Erythroblast (primary cell): ENCODE measurements at regions not wholly inside any gene's neighbourhood (a gene's known extent, or its start where the extent isn't known, plus 50 kb on each side); places are given as distances from the start of the nearest gene placed in this dataset.

Source experiments
- DNase-seq, 2 experiments: peaks; one replicate each; lab custom pipeline; 2025; lab: John Stamatoyannopoulos, UW
- GATA1 ChIP-seq: IDR thresholded peaks from 2 replicates; pipeline ENCODE4 v1.6.1; 2011; ENCODE audit warnings: low read depth, mild to moderate bottlenecking, control low read depth, low read length, moderate library complexity
- POLR2A ChIP-seq: IDR thresholded peaks from 2 replicates; pipeline ENCODE4 v1.6.1; 2011; ENCODE audit warnings: mild to moderate bottlenecking, low read length

DNA sequence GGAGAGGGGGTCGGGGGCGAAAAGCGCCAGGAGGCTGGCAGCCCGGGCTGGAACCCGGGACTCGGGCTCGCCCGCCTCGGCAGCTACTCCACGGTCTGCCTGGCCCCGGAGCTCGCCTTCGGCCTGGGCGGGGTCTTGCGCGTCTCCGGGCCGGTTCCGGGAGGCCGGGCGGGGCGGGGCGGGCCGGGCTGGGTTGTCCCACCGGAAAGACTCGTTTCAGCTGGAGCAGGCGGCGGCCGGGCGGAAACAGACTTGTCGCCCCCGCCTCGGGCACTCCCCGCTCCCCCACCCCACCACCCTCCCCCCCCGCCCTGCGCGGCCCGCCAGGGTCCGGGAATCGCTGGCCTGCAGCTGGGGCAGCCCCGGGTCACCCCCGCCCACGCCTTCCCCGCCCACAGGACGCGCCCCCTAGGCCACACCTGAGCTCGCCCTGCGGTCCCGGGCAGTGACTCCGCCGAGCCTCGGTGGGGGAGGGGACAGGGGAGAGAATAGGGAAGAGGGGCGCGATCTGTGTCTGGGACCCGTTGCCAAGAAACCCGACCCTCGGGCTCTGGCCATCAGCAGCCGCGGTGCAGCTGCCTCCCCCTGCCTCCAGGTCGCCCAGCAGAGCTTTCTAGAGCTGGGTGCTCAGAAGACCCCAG is 109.4 kb downstream of the KCTD15 start:
- no peak for TF ChIP-seq GATA1
- no peak for TF ChIP-seq POLR2A
- no peak for DNase-seq

DNA sequence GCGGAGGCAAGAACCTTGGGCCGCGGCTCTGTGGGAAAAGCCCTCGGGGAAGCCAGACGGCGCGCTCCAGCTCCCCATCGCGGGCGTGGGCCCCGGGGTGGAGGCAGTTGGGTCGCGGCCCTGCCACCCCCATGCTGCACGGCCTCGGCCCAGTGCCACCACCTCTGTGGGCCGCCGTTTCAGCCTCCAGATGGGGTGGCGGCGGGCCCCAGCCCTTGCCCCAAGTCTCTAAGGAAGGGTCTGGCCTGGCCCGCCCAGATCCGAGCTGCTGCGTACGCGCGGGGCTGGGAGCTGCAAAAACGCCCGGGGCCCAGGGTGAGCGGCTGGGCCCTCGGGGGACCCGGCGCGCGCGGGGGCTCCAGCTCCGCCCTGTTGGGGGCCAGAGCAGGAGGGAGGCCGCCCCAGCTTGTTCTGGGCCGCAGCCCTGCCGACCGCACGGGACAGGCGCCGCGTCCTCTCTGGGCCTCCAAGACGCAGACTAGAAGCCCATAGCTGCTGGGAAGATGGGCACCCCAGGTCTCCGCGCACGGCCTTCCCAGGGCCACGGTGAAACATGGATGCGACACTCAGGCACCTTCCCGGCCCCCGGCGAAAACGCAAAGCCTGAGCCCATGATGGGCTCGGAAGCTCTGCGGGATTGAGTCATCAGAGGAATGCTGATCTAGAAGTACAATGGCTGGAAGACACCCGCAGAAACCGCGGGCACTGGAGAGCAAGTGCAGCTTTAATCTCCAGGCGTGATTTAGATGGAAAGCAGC is 110.1 kb downstream of the KCTD15 start:
- DNase-seq: no peak
- no peak for TF ChIP-seq GATA1
- no peak for TF ChIP-seq POLR2A

DNA sequence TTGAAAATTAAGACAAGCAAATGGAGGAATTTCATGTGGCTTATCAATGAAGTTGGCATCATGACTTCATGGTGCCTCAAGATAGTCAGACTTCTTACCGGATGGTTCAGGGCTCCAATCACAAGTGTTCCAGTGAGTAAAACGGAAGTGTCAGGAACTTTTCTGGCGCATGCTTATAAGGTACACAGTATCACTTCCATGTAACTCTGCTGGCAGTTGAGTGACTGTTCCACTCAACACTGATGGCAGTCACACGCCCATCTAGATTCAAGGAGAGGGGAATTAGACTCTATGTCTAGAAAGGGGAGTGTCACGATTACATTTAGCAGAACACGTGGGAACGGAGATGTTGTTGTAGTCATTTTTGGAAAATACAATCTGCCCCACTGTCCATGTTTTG is 114.3 kb downstream of the KCTD15 start:
- no peak for TF ChIP-seq GATA1
- TF ChIP-seq POLR2A: no peak
- no peak for DNase-seq

DNA sequence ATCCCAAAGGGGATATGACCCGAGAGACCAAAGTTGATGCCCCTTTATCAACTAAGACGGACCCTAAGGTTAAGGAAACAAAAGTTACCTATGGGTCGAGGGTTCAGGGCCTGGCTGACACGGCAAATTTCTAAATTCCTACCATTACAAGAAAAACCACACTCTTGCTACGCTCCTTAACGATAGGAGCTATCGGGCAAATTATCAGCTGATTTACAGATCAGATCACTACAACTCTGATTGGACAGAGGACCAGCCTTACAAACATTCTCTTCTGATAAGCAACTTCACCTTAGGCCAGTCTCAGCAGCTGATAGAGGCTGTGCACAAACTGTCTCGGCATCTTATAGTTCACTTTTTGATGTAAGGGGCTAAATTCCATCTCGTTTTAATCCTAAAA is 117.9 kb downstream of the KCTD15 start:
- no peak for TF ChIP-seq POLR2A
- TF ChIP-seq GATA1: no peak
- no peak for DNase-seq

DNA sequence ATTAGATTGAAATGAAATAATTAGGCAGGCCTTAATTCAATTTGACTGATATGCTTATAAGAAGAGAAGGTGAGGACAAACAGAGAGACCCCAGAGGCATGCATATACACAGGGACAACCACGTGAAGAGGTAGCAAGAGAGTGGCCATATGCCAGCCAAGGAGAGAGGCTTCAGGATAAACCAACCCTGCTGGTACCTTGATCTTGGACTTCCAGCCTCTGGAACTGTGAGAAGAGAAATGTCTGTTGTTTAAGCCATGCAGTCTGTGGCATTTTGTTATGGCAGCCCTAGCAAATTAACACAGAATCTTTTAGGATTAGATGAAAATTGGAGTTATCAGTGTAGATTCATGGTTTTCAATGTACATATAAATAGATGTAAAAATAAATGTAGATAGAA is 120.1 kb downstream of the KCTD15 start:
- DNase-seq: no peak
- TF ChIP-seq GATA1 (no peak), POLR2A (no peak)

DNA sequence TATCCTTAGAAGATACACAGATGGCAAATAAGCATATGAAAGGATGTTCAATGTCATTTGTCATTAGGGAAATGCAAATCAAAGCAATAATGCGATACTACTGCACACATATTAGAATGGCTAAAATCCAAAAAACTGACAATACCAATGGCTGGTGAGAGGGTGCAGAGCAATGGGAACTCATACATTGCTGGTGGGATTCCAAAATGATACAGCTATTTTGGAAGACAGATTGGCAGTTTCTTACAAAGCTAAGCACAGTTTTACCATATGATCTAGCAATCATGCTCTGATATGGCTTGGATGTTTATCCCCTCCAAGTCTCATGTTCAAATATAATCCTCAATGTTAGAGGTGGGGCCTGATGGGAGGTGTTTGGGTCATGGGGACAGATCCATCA is 122.6 kb downstream of the KCTD15 start:
- TF ChIP-seq GATA1 (no peak), POLR2A (no peak)

DNA sequence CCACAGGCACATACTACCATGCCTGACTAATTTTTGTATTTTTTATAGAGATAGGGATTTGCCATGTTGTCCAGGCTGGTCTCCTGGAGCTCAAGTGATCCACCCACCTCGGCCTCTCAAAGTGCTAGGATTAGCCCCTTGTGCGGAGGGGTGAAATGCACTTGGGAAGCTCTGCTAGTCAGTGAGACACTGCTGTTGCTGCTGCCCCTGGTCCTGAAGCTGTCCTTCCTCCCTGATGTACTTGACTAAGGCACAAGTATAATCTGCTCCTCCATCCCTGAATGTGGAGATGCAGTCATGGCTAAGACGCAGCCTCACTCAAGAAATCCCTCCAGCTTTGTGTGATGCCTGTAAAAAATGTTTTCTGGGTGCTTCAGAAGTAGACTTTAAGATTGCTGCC is 124.5 kb downstream of the KCTD15 start:
- TF ChIP-seq GATA1: no peak
- no peak for TF ChIP-seq POLR2A

More for the DNA sequence above, 122.6 kb downstream of the KCTD15 start:
- no peak for DNase-seq

DNA sequence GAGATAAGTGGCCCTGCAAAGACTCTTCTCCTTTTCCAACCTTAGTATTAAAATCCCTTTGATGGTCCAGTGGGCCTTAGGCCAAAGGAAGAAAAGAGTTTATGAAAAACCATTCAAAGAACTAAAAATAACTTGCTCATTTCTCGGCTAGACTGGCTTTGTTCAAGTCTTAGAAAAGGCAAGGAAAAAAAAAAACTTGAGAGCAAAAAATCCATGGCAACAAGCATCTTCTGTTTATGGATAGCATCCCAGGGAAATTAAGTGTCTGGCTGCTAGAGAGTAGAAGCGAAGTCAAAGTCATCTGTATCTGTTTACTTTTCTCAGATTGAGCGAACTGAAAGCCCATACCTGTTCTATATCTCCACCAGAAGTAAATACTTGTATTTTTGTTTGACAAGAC is 129.6 kb downstream of the KCTD15 start:
- no peak for TF ChIP-seq POLR2A
- no peak for TF ChIP-seq GATA1
- no peak for DNase-seq

More for the DNA sequence above, 124.5 kb downstream of the KCTD15 start:
- DNase-seq: no peak

DNA sequence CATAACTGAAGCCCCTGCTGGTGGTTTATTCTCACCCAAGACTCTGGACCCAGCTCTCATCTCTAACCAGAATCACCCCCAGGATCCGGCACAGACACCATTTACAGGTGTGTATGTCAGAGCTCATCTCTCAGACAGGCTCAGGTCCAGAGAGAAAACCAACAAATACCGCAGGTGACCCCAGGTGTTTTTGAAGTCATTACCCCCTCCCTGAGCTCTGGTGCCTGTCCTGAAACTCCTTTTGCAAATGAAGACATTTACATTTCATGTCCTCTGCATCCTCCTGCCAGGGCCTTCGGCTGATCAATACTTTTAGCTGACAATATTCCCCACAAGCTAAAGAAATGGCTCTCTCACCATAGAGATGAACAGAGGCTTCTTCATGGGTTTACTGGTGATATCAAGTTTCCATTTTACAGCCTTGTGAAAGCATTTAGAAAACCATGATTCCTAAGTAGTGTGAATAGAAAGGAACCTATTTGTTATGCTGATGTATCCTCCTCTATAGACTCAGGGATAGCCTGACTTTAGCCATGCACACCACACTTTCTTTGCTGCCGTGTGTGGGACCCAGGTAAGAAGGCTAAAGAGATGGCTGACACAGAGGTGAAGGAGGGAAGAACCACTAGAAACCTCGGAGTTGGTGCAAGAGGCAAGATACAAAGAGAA is 131.3 kb downstream of the KCTD15 start:
- TF ChIP-seq POLR2A (no peak), GATA1 (no peak)
- DNase-seq: no peak

DNA sequence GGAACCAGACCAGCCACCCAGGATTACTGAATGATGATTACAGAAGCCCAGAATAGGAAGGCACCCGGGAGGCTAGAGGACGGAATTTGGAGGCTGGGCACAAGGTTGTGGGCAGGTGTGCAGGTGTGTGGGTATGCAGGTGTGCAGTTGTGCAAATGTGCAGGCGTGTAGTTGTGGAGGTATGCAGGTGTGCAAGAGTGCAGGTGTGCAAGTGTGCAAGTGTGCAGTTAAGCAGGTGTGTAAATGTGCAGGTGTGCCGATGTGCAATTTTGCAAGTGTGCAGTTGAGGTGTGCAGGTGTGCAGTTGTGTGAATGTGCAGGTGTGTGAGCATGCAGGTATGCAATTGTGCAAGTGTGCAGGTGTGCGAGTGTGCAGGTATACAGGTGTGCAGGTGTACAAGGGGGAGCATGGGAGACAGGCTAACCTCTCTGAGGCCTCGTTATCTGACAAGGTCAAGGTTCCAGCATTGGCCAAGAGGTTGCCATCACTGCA is 131.8 kb downstream of the KCTD15 start:
- TF ChIP-seq POLR2A (no peak), GATA1 (no peak)
- DNase-seq: no peak

DNA sequence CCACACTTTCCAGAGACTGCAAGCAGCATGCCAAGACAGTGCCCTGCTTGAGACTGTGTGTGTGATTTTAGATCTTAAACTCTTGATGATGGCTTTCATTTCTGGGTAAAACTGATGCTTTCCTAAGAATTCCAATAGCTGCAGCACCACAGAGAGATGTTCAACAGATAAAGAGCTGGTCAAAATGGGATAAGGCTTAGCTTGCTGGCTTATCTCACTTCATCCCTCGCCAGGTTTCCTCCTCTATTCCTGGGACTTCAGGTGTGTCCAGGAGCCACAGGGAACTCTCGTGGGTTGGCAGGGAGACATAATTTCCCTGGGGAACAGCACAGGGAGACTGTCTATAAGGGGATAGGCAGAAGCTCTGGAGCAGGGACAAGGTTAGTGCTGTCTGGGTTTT is 137.3 kb downstream of the KCTD15 start:
- no peak for TF ChIP-seq POLR2A
- TF ChIP-seq GATA1: no peak
- no peak for DNase-seq

DNA sequence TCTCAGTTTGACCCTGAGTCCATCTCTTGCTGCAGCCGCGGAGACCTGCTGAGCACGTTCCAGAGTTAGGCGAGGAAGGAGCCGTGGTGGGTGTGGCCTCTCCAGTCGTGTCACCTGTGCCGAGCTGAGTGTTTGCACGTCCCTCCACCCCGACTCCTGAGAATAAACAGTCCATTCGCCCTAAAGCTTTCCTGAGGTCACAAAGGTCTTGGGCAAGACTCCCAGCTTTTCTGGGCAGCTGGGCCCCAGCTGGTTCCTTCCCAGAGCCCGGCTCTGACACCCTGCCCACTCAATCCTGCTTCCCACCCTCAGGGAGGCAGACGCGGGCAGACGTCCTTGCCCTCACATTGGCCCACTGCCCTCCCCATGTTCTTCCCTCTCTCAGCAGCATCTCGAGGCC is 142.2 kb downstream of the KCTD15 start:
- no peak for DNase-seq
- no peak for TF ChIP-seq POLR2A
- TF ChIP-seq GATA1: no peak

DNA sequence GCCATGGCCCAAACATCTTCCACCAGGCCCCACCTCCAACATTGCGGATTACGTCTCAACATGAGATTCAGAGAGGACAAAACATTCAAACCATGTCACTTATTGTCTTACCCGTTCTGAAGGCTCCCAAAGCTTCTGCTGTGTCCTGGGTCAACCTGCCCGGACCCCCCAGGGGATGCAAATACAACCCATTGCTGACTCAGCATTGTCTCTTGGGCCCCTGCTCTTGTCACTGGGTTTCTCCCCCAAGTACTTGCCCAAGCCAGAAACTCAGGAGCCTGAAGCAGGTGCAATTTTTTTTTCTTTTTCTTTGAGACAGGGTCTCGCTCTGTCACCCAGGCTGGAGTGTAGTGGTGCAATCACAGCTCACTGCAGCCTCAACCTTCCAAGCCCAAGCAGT is 144.5 kb downstream of the KCTD15 start:
- no peak for TF ChIP-seq GATA1
- TF ChIP-seq POLR2A: no peak
- DNase-seq: no peak

DNA sequence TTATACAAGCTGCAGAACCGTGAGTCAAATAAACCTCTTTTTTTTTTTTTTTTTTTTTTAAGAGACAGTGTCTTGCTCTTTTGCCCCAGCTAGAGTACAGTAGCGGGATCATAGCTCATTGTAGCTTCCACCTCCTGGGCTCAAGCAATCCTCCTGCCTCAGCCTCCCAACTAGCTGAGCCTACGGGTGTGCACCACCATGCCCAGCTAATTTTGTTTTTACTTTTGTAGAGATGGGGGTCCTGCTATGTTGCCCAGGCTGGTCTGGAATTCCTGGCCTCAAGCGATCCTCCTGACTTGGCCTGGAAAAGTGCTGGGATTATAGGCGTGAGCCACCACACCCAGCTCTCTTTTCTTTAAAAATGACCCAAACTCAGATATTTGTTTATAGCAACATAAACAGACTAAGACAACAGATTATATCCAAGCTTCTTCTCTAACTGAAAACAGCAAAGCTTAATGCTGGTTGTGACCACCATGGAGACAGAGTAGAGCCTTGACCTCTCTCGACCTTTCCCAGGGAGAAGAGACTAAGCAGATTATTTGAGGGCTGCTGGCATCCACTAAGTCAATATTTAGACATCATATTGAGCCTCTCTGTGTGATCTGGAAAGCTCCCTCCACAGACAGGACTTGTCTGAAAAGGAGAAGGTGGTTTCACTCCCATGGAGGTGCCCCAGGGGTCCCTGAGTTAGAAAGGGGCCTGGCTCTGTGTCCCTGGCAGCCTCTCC is 150.0 kb downstream of the KCTD15 start:
- TF ChIP-seq GATA1: no peak
- no peak for TF ChIP-seq POLR2A
- DNase-seq: no peak
